HG02884 (cell line): ENCODE measurements at regions not wholly inside any gene's neighbourhood (a gene's known extent, or its start where the extent isn't known, plus 50 kb on each side); places are given as distances from the start of the nearest gene placed in this dataset.

ENCODE experiments used
- ATAC-seq: cut with Tn5 transposase; IDR thresholded peaks from one replicate; pipeline ENCODE4 v1.9.1; 2021; ENCODE audit warnings: mild to moderate bottlenecking, moderate library complexity; ENCODE audit not compliant: unreplicated experiment

GRCh38 chr2:138962686-138963085 is 182.5 kb upstream of the NXPH2 start:
- no peak for ATAC-seq

DNA sequence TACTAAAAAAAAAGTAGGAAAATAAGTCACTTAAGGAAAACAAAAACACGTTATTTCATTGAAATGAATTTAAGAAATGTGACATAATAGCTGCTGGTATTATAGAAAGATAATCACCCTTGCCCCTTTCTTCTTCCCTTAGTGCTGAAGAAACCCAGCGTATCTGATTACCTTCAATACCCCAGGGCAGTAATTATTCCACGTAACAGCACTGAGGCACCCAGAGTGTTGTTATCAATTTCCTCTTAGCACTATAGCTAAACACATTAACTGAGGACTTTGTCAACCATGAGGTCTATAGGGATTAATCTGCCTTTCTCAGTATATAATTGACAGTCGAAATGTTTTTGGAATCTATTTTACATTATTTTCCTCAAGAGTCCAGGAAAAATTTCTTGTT is 180.0 kb upstream of the NXPH2 start:
- ATAC-seq = no peak

DNA sequence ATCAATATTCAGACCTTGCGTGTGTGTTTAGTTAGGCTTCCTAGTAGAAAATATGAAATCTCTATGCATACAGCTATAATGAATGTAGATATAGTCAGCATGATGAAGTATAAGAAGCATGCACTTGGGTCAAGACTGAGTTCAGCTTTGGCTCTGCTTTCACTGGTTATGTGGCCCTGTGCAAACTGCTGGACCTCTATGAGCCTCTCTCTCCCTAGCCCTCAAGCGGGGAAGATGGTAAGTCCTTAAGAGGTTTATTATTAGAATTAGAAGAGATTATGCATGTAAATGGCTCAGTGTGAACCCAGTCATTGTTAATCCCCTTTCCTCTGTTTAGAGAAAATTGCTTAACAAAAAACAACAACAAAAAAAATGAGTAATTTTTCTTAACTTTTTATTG is 178.8 kb upstream of the NXPH2 start:
- ATAC-seq = no peak

DNA sequence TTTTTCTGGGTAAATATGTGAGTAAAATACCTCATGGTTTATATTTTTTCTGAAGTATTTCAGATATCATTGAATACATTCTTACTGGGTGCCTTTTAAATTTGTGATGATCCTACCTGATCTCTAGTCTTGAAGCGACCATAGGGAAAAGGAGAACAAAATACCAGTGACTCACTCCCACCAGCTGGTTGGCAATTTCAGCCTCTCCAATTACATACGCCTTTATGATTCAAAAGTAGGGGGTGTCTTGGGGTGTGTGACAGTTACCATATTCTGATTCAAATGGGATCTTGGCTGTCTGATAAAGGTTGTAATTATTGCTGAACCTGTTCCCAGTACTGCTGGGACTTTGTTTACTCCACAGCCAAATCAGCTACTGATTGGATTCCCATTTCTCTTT is 175.9 kb upstream of the NXPH2 start:
- no peak for ATAC-seq

GRCh38 chr2:138950486-138950885 is 170.3 kb upstream of the NXPH2 start:
- no peak for ATAC-seq

DNA sequence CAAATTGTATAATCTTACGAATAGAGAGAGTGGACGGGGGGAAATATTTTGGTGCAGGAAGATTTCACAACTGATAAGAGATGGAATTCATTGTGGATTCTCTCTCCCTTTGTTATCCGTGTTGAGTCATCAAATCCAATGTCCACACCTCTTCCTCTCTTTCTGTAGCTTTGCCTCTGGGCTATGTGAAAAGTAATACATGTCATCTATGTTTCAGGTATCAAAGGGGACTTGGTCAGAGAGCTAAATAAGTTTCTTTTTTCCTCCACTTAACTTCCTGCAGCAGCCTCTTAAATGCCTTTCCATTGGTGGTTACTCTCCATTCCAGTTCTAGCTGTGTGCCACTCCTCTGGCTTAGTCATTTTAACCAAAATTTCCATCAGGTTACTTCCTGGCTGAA is 169.3 kb upstream of the NXPH2 start:
- no peak for ATAC-seq

DNA sequence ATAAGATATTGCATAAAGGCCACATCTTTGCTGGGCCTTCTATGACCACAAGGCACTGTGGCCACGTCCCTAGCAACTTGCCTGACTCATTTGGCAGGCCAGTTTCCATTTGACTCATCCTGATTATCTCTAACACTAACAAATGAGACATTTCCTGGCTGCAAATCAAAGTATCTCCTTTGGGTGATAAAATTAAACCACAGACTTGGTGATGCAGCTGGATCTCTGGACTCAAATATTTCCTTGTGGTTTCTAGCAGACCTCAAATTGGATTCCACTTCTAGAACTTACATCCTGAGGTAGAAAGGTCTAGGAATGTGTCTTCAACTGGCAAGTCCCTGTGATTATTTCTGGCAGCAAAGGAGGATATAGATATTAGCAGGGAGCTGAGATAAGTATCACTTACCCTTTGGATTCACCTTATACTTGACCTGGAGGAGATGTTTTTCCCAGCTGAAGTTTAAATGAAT is 167.9 kb upstream of the NXPH2 start:
- ATAC-seq = peak; percentile 82

- no peak for ATAC-seq
Measured at GRCh38 chr2:138943470-138943869, 163.3 kb upstream of the NXPH2 start.

GRCh38 chr2:138942466-138942865 is 162.3 kb upstream of the NXPH2 start:
- ATAC-seq = no peak

- ATAC-seq = no peak
Measured at GRCh38 chr2:138931284-138932256, 151.4 kb upstream of the NXPH2 start.

- ATAC-seq = no peak
Measured at GRCh38 chr2:138930571-138930970, 150.4 kb upstream of the NXPH2 start.

GRCh38 chr2:138928374-138929021 is 148.3 kb upstream of the NXPH2 start:
- no peak for ATAC-seq

DNA sequence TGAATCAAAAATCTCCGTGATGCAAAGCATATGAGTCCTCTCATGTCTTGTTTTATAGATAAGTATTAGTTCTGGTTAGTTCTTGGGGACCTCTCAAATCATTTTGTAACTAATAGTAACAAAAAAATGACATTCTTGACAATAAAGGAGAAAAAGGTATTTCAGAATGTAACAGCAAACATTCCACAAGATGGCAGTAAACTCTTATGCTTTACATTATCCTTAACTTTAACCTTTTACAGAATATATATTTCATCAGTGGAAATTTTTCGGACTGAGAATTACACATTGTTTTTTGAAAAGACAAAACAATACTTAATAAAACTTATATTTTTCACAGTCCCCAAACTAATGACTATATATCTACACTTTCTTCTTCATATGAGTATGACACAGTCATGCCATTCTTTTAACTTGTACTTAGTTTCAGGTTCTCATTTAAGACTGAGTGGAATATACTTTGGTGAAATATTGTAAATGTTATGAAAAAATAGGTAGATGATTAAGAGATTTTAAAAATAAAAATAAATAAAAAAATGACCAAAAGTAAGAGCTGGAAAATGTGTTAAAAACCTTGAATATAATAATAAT is 142.9 kb upstream of the NXPH2 start:
- ATAC-seq = no peak

GRCh38 chr2:138919120-138919747 is 139.0 kb upstream of the NXPH2 start:
- ATAC-seq = no peak

DNA sequence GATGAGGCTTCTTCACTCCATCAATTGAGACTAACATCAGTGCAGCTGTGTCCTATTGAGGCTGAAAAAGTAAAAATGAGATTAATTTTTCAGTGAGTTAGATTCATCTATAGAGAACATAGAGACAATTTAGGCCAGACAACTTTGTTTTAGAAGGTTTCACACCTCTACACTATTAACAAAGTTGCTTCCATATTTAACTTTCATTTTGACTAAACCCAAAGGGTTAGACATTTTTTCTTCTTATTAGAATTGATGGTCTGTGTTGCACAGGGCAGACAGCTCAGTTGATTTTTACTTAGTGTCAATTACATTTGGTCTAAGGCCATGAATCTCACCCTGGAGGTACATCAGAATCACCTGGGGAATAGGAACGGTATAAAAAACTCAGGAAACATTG is 130.2 kb upstream of the NXPH2 start:
- ATAC-seq = no peak

GRCh38 chr2:138906549-138906948 is 126.4 kb upstream of the NXPH2 start:
- no peak for ATAC-seq

GRCh38 chr2:138902239-138902871 is 122.2 kb upstream of the NXPH2 start:
- ATAC-seq = no peak

DNA sequence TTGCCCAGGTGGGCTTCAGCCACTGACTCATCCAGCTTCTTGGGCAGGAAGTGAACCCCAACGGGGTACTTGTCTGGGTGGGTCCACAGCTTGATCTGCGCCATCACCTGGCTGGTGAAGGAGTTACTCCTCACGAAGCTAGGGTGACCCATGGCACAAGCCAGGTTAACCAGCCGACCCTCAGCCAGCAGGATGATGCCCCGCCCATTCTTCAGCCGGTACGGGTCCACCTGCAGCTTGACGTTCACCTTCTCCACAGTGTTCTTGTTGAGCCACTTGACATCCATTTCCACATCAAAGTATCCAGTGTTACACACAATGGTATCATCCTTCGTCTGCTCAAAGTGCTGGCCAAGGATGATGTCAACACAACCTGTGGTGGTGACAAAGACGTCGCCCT is 121.3 kb upstream of the NXPH2 start:
- ATAC-seq = no peak

DNA sequence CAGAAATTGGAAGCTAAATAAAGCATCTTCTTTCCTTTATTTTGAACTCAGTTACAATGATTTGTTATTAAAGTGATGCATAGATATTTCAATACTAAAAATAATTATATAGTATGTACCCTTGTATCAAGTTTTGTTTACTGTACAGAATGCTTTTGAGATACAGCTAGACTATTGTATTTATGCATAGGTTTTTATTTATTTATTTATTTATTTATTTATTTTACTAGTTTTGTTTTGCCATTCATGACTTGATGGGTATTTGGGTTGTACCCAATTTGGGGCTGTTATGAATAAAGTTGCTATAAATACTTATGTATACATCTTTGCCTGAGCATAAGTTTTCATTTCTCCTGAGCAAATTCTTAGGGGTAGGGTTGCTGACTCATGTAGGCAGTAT is 118.7 kb upstream of the NXPH2 start:
- ATAC-seq = no peak

GRCh38 chr2:138897274-138897673 is 117.1 kb upstream of the NXPH2 start:
- no peak for ATAC-seq

DNA sequence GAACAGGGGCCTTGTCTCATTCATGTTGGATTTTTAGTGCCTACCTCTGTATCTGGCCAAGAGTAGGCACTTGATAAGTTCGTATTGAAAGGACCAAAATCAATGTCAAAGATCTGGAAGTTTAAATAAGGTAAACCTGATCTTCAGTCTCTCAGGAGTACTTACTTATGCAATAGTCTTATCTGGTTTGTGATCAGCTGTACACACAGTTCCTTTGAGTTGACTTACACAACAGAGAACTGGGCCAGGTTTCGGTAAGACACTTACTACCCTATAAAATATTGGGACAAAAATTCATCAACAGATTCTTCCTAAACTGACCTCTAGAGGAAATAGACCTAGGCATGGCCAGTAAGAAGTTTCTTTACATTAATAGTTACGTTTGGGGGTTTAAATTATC is 113.6 kb upstream of the NXPH2 start:
- ATAC-seq = no peak
